Activated CD8-positive, alpha-beta T cell treated with anti-CD3 and anti-CD28 coated beads, Interleukin-2, amount 10 ng/mL, durations not matched to agents 7 days and 5 days (primary cell): ENCODE measurements at regions not wholly inside any gene's neighbourhood (a gene's known extent, or its start where the extent isn't known, plus 50 kb on each side); places are given as distances from the start of the nearest gene placed in this dataset.
"Not testable (repeated sequence)": the region's sequence is repeated elsewhere in the genome, so short reads cannot be mapped to it uniquely, and the experiment has no call there.

ENCODE experiments used
- ATAC-seq: fragments of 150-1000 bp; cut with Tn5 transposase; one replicate; pipeline ENCODE4 v1.10.0; 2021; ENCODE audit warnings: moderate library complexity
- CTCF ChIA-PET: fragments of 350-600 bp; sonication (Branson Sonifier 250); formaldehyde crosslinking; loops from one replicate; lab custom pipeline; 2021; ENCODE audit warnings: antibody characterized with exemption; lab: Charles Lee
- POLR2A ChIA-PET: fragments of 350-600 bp; sonication (Branson Sonifier 250); formaldehyde crosslinking; loops from one replicate; lab custom pipeline; 2021; ENCODE audit warnings: antibody characterized with exemption; lab: Charles Lee
- DNase-seq: peaks from one replicate; pipeline ENCODE4 v3.0.0-alpha.2; 2020
- H3K27ac Mint-ChIP-seq: one replicate; pipeline ENCODE4 v1.8.0; 2021; ENCODE audit warnings: mild to moderate bottlenecking, mixed read lengths
- H3K27me3 Mint-ChIP-seq: one replicate; pipeline ENCODE4 v1.8.0; 2021; ENCODE audit warnings: low read depth, mixed read lengths
- H3K36me3 Mint-ChIP-seq: one replicate; pipeline ENCODE4 v1.8.0; 2021; ENCODE audit warnings: low read depth, mixed read lengths
- H3K4me1 Mint-ChIP-seq: one replicate; pipeline ENCODE4 v1.8.0; 2021; ENCODE audit warnings: low read depth, mixed read lengths
- H3K4me3 Mint-ChIP-seq: one replicate; pipeline ENCODE4 v1.8.0; 2021; ENCODE audit warnings: mild to moderate bottlenecking, mixed read lengths
- H3K9me3 Mint-ChIP-seq: one replicate; pipeline ENCODE4 v1.8.0; 2022; ENCODE audit warnings: mixed read lengths; ENCODE audit not compliant: insufficient read depth

DNA sequence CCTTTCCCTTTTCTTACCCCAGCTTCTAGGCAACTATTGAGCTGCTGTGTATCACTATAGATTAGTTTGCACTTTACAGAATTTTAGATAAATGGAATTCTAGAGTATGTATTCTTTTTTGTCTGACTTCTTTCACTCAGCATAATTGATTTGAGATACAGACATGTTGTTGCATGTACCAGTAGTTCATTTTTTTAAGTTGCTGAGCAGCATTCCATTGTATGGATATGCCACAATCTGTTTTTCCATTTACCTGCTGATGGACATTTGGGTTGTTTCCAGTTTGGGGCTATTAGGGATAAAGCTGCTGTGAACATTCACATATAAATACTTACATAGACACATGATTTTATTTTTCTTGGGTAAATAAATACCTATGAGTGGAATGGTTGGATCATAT, 135.7 kb downstream of the IGF1 start:
- ATAC-seq, result no peak
- CTCF ChIA-PET, result no interaction called here
- Mint-ChIP-seq H3K9me3 (no peaks in the 10 kb centered on the region), H3K27me3 (peaks cover 4% of the 10 kb centered on the region), H3K4me1 (no peaks in the 10 kb centered on the region), H3K36me3 (no peaks in the 10 kb centered on the region), H3K27ac (no peak overlapping the region), H3K4me3 (no peak overlapping the region)
- POLR2A ChIA-PET, result no interaction called here
- no peak for DNase-seq

DNA sequence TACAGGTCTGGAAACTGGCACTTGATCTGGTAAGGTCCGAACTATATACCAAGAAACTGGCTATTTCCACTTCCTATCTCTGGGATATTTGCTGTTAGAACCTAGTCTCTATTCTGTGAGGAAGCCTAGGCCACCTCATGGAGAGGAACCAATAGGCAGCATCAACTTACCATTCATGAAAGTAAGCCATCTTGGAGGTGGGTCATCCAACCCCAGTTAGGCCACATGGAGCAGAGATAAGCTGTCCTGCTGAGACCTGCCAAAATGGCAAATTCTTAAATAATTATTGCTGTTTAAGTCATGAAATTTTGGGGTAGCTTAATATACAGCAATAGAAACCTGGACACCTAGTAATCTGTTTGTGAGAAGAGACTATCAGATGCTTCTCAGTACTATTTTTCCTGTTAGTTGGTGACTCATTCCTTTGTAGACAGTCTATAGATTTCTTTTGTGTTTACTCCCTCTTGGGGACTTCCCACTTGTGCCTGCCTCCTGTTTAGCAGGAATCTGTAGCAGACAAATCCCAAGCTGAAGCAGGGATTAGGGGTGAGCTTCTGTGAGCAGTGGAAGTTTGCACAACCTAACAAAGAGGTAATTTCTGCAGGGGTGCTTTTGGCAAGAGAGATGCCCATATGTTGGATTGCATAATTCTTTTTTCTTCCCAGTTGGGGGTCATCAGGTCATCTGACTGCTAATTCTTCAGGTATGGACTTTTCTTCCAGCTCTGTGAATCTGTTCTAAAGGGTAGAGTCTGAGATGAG, 136.8 kb downstream of the IGF1 start:
- Mint-ChIP-seq H3K9me3 (no peaks in the 10 kb centered on the region), H3K27ac (no peak overlapping the region), H3K4me1 (no peaks in the 10 kb centered on the region), H3K27me3 (peaks cover 3% of the 10 kb centered on the region), H3K36me3 (no peaks in the 10 kb centered on the region), H3K4me3 (no peak overlapping the region)
- POLR2A ChIA-PET, result interaction anchor here (0.6 kb wide), 1 partner anchor 402 kb away, joined by 3 read pairs; no protein-coding TSS in a partner anchor
- CTCF ChIA-PET, result no interaction called here
- ATAC-seq (no peak), DNase-seq (no peak)

DNA sequence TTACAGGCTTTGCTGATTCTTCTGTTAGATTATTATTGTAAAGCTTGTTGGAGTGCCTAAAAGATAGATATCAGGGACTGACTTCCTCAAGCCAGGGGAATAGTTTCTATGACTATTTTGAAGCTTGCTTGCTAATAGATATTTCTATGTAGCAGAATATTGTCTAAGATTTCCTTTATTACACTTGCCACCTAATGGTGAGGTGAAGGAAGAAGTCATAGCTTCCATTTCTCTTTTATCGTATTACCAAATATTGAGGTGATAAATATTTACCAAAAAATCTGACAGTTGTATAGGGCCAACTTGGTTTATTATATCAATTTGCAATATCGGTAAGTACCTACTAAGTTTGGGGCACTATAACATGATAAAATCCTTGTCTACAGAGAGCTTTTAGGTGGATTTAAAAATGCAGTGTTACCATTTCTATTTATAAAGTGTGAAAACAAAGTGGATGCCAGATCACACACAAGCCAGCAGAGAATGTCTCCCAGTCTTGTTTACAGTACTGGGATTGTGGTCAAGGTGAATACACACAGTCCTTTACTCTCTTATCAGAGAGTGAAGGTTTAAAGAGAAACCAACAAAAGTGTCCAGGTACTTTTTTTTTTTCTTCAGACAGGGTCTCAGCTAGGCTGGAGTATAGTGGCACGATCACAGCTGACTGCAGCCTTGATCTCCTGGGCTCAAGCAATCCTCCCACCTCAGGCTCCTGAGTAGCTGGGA, 137.9 kb downstream of the IGF1 start:
- POLR2A ChIA-PET, result no interaction called here
- no peak overlapping the region for H3K4me3 Mint-ChIP-seq
- no peak for ATAC-seq
- no peaks in the 10 kb centered on the region for H3K36me3 Mint-ChIP-seq
- H3K27me3 Mint-ChIP-seq, result peaks cover 2% of the 10 kb centered on the region
- H3K27ac Mint-ChIP-seq, result no peak overlapping the region
- no peaks in the 10 kb centered on the region for H3K9me3 Mint-ChIP-seq
- DNase-seq, result no peak
- CTCF ChIA-PET, result no interaction called here
- no peaks in the 10 kb centered on the region for H3K4me1 Mint-ChIP-seq

DNA sequence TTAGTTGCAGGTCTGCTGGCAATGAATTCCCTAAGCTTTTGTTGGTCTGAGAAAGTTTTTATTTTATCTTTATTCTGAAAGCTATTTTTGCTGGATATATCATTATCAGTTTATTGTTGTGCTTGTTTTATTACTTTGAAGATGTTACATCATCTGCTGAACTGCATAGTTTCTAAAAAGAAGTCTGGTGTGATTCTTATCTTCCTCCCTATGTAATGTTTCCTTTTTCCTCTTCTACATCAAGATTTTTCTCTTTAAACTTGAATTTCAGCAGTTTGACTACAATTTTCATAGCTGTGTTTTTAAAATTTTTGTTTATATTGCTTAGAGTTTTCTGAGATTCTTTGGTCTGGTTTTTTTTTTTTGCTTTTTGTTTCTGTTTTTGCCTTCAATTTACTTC, 137.1 kb upstream of the PMCH start:
- Mint-ChIP-seq H3K4me3 (no peak overlapping the region), H3K27ac (no peak overlapping the region), H3K36me3 (no peaks in the 10 kb centered on the region), H3K4me1 (no peaks in the 10 kb centered on the region), H3K27me3 (peaks cover 4% of the 10 kb centered on the region), H3K9me3 (no peaks in the 10 kb centered on the region)
- ATAC-seq (no peak), DNase-seq (no peak)
- ChIA-PET POLR2A (no interaction called here), CTCF (no interaction called here)

DNA sequence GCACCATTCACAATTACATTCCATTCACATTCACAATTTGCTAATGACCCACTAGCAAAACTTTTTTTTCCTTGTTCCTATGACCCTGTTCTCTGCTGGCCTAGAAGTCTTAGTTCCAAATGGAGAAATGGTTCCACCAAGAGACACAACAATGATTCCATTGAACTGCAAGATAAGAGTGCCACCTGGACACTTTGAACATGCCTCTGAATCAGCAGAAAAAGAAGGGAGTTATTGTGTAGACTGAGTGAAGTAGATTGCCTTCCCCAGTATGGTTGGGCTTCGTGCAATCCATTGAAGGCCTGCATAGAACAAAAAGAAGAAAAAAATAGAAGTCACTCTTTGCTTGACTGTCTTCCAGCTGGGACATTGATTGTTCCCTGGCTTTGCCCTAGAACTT, 133.8 kb upstream of the PMCH start:
- no peaks in the 10 kb centered on the region for H3K9me3 Mint-ChIP-seq
- H3K4me1 Mint-ChIP-seq, result no peaks in the 10 kb centered on the region
- ATAC-seq, result no peak
- no peaks in the 10 kb centered on the region for H3K36me3 Mint-ChIP-seq
- no peak overlapping the region for H3K27ac Mint-ChIP-seq
- ChIA-PET CTCF (no interaction called here), POLR2A (no interaction called here)
- no peak for DNase-seq
- no peak overlapping the region for H3K4me3 Mint-ChIP-seq
- H3K27me3 Mint-ChIP-seq, result peaks cover 2% of the 10 kb centered on the region

DNA sequence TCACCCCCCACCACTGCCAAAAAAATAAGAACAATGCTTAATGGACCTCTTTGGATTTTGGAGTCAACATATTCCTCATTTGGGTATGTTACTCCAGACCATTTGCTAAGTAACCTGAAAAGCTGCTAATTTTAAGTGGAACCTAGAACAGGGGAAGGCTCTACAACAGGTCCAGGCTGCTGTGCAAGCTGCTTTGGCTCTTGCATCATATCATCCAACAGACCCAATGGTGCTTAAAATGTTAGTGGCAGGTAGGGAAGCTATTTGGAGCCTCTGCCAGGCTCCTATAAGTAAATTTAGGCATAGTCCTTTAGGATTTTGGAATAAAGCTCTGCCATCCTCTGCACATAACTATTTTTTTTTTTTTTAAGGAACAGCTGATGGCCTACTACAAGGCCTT, 132.2 kb upstream of the PMCH start:
- DNase-seq (no peak), ATAC-seq (no peak)
- ChIA-PET POLR2A (no interaction called here), CTCF (no interaction called here)
- Mint-ChIP-seq H3K4me3 (no peak overlapping the region), H3K9me3 (no peaks in the 10 kb centered on the region), H3K27me3 (no peaks in the 10 kb centered on the region), H3K27ac (no peak overlapping the region), H3K4me1 (no peaks in the 10 kb centered on the region), H3K36me3 (no peaks in the 10 kb centered on the region)

DNA sequence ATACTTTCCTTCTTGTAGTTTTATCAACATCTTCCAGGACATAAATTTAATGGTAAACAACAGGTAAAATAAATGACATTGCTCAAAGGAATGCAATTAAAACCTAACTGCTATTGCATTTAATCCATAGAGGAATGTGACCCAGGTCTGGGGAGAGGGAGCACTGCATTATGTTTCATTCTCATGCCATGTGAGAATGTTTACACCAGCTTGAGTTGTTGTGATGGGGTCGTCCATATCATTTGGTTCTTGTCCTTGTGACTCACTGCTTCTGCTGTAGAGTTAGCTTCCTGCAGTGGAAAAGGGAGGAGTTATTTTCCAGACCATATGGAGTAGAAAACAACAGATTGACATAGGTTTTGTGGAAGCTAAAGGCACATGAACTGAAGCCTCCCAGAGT, 129.3 kb upstream of the PMCH start:
- Mint-ChIP-seq H3K4me1 (no peaks in the 10 kb centered on the region), H3K27ac (no peak overlapping the region), H3K27me3 (peaks cover 4% of the 10 kb centered on the region), H3K36me3 (no peaks in the 10 kb centered on the region), H3K9me3 (no peaks in the 10 kb centered on the region), H3K4me3 (no peak overlapping the region)
- DNase-seq (no peak), ATAC-seq (no peak)
- CTCF ChIA-PET, result interaction anchor here (1.0 to 1.3 kb wide), 2 partner anchors 12 to 157 kb away, joined by 3 read pairs; no protein-coding TSS in a partner anchor
- POLR2A ChIA-PET, result no interaction called here

DNA sequence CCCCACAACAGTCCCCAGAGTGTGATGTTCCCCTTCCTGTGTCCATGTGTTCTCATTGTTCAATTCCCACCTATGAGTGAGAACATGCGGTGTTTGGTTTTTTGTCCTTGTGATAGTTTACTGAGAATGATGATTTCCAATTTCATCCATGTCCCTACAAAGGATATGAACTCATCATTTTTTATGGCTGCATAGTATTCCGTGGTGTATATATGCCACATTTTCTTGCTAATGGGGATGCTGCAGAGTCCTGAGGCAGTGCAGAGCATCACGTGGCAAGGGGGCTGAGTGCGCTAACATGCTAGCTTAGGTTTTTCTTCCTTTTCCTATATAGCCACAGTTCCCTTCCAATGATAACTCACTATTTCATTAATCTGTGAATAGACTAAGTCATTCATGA, 127.5 kb upstream of the PMCH start:
- not testable (repeated sequence) for H3K27me3 Mint-ChIP-seq

DNA sequence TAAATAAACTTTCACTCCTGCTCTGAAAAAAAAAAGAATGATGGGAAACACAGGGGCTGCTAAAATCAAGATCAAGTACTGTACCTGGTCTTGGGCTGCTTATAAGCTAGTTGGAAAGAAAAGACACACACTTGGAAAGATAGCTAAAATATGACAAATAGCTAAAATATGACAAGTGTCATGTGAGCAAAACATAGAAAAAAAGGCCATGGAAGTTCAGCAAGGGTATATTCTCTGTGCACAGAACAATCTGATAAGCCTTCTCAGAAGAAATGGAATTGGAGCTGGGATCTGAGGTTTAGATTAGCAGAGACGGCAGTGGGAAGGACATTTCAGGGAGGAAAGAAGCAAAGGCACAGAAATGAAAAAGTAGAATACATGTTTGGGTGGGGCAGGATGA, 126.2 kb upstream of the PMCH start:
- H3K27me3 Mint-ChIP-seq, result peaks cover 11% of the 10 kb centered on the region
- no peak for ATAC-seq
- no peaks in the 10 kb centered on the region for H3K36me3 Mint-ChIP-seq
- no peaks in the 10 kb centered on the region for H3K9me3 Mint-ChIP-seq
- H3K27ac Mint-ChIP-seq, result no peak overlapping the region
- DNase-seq, result no peak
- no peaks in the 10 kb centered on the region for H3K4me1 Mint-ChIP-seq
- H3K4me3 Mint-ChIP-seq, result no peak overlapping the region
- POLR2A ChIA-PET, result interaction anchor here (0.6 kb wide), 1 partner anchor 387 kb away, joined by 3 read pairs; no protein-coding TSS in a partner anchor
- CTCF ChIA-PET, result interaction anchor here (0.6 kb wide), 1 partner anchor 234 kb away, joined by 3 read pairs; no protein-coding TSS in a partner anchor

More for the DNA sequence above, 127.5 kb upstream of the PMCH start:
- H3K4me3 Mint-ChIP-seq, POLR2A ChIA-PET, H3K27ac Mint-ChIP-seq, ATAC-seq, DNase-seq, H3K4me1 Mint-ChIP-seq, H3K9me3 Mint-ChIP-seq, CTCF ChIA-PET, H3K36me3 Mint-ChIP-seq: not testable (repeated sequence)

DNA sequence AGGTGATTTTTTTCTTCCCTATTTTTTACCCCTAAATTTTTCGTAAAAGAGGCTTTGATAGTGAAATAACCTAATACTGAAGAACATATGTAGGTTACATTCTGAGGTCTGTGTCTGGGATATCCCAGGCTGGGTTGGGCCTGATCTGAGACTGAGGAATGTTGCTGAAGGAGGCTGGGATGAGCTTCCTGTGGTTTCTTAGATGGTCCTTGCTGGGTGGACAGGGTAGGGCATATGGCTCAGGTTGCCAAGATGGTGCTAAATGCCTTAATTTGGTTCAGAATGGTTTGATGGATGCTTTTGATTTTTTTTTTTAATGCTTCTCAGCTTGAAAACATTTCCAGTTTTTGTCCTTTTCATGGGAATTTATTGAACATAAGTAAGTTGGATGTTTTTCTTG, 124.6 kb upstream of the PMCH start:
- CTCF ChIA-PET, result no interaction called here
- Mint-ChIP-seq H3K4me1 (no peaks in the 10 kb centered on the region), H3K36me3 (no peaks in the 10 kb centered on the region), H3K27ac (no peak overlapping the region), H3K9me3 (no peaks in the 10 kb centered on the region), H3K27me3 (peaks cover 14% of the 10 kb centered on the region), H3K4me3 (no peak overlapping the region)
- POLR2A ChIA-PET, result no interaction called here
- ATAC-seq (no peak), DNase-seq (no peak)

DNA sequence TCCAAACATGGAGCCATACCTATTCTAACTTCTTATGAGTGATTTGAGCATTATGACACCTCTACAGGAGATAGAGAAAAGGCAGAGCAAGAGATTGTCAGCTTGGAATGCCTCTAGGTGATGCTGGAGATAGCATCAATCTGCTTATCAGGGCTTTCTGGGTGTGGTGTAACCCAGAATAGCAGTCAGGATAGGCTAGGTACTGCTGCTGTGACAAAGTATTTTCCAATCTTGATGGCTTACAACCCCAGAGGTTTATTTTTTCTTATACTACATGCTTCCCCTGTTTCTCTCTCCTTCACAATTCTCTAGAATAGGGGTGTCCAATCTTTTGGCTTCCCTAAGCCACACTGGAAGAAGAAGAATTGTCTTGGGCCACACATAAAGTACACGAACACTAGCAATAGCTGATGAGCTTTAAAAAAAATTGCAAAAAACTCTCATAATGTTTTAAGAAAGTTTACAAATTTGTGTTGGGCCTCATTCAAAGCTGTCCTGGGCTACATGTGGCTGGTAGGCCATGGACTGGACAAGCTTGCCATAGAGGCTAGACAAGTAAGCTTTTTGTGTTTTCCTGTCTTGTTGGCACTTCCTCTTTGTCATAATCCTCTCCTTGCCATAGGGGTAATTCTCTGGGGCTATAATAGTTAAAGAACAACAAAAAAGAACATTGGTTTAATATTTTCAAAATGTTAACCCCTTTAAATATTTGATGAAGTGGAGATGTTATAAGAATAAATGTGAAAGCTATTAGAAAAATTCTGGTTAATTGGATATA, 123.9 kb upstream of the PMCH start:
- DNase-seq (no peak), ATAC-seq (no peak)
- no peaks in the 10 kb centered on the region for H3K9me3 Mint-ChIP-seq
- H3K36me3 Mint-ChIP-seq, result no peaks in the 10 kb centered on the region
- peaks cover 14% of the 10 kb centered on the region for H3K27me3 Mint-ChIP-seq
- ChIA-PET CTCF (no interaction called here), POLR2A (no interaction called here)
- H3K4me3 Mint-ChIP-seq, result no peak overlapping the region
- H3K27ac Mint-ChIP-seq, result no peak overlapping the region
- H3K4me1 Mint-ChIP-seq, result no peaks in the 10 kb centered on the region

DNA sequence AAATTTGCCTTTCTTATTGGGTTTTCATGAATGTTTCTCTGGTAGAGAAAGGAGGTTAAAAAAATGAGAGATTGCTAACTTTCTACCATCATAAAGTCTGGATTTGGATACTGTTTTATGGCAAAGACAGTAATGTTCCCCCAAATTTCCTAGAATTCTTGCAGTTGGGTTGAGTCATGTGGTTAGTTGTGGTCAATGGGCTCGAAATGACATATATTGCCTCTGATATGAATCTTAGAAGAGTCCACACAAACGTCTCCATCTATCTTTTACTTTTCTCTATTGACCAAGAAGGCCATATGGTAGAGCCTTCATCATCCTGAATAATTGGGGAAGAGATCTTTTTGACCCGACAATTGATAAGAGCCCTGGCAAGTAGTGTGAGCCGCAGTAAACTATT, 119.5 kb upstream of the PMCH start:
- H3K9me3 Mint-ChIP-seq, result no peaks in the 10 kb centered on the region
- CTCF ChIA-PET, result interaction anchor here (1.5 kb wide), 1 partner anchor 17 kb away, joined by 5 read pairs; no protein-coding TSS in a partner anchor
- peaks cover 13% of the 10 kb centered on the region for H3K27me3 Mint-ChIP-seq
- DNase-seq (no peak), ATAC-seq (no peak)
- H3K4me1 Mint-ChIP-seq, result no peaks in the 10 kb centered on the region
- no peak overlapping the region for H3K4me3 Mint-ChIP-seq
- POLR2A ChIA-PET, result no interaction called here
- no peaks in the 10 kb centered on the region for H3K36me3 Mint-ChIP-seq
- no peak overlapping the region for H3K27ac Mint-ChIP-seq
